ENCODE measurements at regions not wholly inside any gene's neighbourhood (a gene's known extent, or its start where the extent isn't known, plus 50 kb on each side); places are given as distances from the start of the nearest gene placed in this dataset.

GRCh38 chr3:34077417-34078195 is 279.2 kb downstream of the PDCD6IP start:
- no peak for TF ChIP-seq POLR2AphosphoS5 (IDR thresholded peaks at IDR 0.05; ENCODE audit: low read depth, low read length)
- no peak for TF ChIP-seq TAF1 (IDR thresholded peaks at IDR 0.05; ENCODE audit: low read depth, low read length)
- no peak for TF ChIP-seq SPI1 (IDR thresholded peaks at IDR 0.05; ENCODE audit: low read depth, low read length)
